Endodermal cell (in vitro differentiated cells): ENCODE measurements at regions not wholly inside any gene's neighbourhood (a gene's known extent, or its start where the extent isn't known, plus 50 kb on each side); places are given as distances from the start of the nearest gene placed in this dataset.

Experiments
- DNase-seq: peaks from one replicate; pipeline ENCODE4 v3.0.0-alpha.2; 2017
- H3K27ac ChIP-seq: 2 replicates; pipeline ENCODE4 v1.5.1; 2013; ENCODE audit warnings: mild to moderate bottlenecking, low read depth, low read length, moderate library complexity
- H3K27me3 ChIP-seq: 2 replicates; pipeline ENCODE4 v1.6.1; 2013; ENCODE audit warnings: mild to moderate bottlenecking, low read length, moderate library complexity; ENCODE audit not compliant: insufficient read depth, control insufficient read depth, poor library complexity, severe bottlenecking
- H3K36me3 ChIP-seq: 2 replicates; pipeline ENCODE4 v1.7.0; 2013; ENCODE audit warnings: mild to moderate bottlenecking, low read length, moderate library complexity; ENCODE audit not compliant: control insufficient read depth, insufficient read depth
- H3K4me1 ChIP-seq: one replicate; pipeline ENCODE4 v1.7.0; 2013; ENCODE audit warnings: low read length; ENCODE audit not compliant: control insufficient read depth, insufficient read depth
- H3K4me3 ChIP-seq: 2 replicates; pipeline ENCODE4 v1.5.1; 2013; ENCODE audit warnings: mild to moderate bottlenecking, low read length, moderate library complexity
- H3K9ac ChIP-seq: 2 replicates; pipeline ENCODE4 v1.6.1; 2013; ENCODE audit warnings: mild to moderate bottlenecking, low read length, moderate library complexity; ENCODE audit not compliant: poor library complexity, severe bottlenecking; ENCODE audit errors: extremely low read depth
- H3K9me3 ChIP-seq: 2 replicates; pipeline ENCODE4 v1.6.1; 2013; ENCODE audit warnings: mild to moderate bottlenecking, low read length, moderate library complexity; ENCODE audit not compliant: control insufficient read depth
- H3K27ac Mint-ChIP-seq: 2 replicates; pipeline ENCODE4 v1.8.0; 2020; ENCODE audit warnings: mixed read lengths
- H3K27me3 Mint-ChIP-seq: 2 replicates; pipeline ENCODE4 v1.8.0; 2021; ENCODE audit warnings: mild to moderate bottlenecking, mixed read lengths; ENCODE audit not compliant: insufficient read depth
- H3K36me3 Mint-ChIP-seq: 2 replicates; pipeline ENCODE4 v1.8.0; 2020; ENCODE audit warnings: low read depth, mixed read lengths
- H3K4me1 Mint-ChIP-seq: 2 replicates; pipeline ENCODE4 v1.8.0; 2020; ENCODE audit warnings: mixed read lengths
- H3K4me3 Mint-ChIP-seq: 2 replicates; pipeline ENCODE4 v1.8.0; 2020; ENCODE audit warnings: mild to moderate bottlenecking, moderate library complexity, mixed read lengths
- H3K9me3 Mint-ChIP-seq: 2 replicates; pipeline ENCODE4 v1.8.0; 2020; ENCODE audit warnings: mild to moderate bottlenecking, mixed read lengths
- CTCF ChIP-seq: fragments of 200-600 bp; sonication (generic); conservative IDR thresholded peaks from 2 replicates; pipeline ENCODE4 v1.5.0; 2021; ENCODE audit warnings: antibody characterized with exemption, mild to moderate bottlenecking
- WGBS, 2 experiments: methylation state at CpG; one replicate each; pipeline versions ENCODE4 v1.1.5 to v1.1.7; 2013; ENCODE audit warnings: missing lambda C conversion rate in 2 of 2, mixed read lengths in 1 of 2; ENCODE audit not compliant: insufficient coverage in 1 of 2, insufficient read length in 1 of 2; 5-methylcytosine and 5-hydroxymethylcytosine counted together

- Mint-ChIP-seq H3K27me3 (no peaks in the 10 kb centered on the region), H3K27ac (no peak overlapping the region), H3K4me1 (no peaks in the 10 kb centered on the region), H3K9me3 (peaks cover 7% of the 10 kb centered on the region), H3K36me3 (no peaks in the 10 kb centered on the region), H3K4me3 (no peak overlapping the region)
- DNase-seq, result no peak
- Histone ChIP-seq H3K4me1 (no peaks in the 10 kb centered on the region), H3K4me3 (no peak overlapping the region), H3K27me3 (no peaks in the 10 kb centered on the region), H3K27ac (no peak overlapping the region), H3K36me3 (no peaks in the 10 kb centered on the region), H3K9ac (no peak overlapping the region), H3K9me3 (no peaks in the 10 kb centered on the region)
- TF ChIP-seq CTCF, result no peak
- WGBS, 2 experiments, result 75 to 100% methylated on average over 1 of the region's 1 CpG
Observed at GRCh38 chr2:4144731-4145130, 441.4 kb downstream of the DCDC2C start.

DNA sequence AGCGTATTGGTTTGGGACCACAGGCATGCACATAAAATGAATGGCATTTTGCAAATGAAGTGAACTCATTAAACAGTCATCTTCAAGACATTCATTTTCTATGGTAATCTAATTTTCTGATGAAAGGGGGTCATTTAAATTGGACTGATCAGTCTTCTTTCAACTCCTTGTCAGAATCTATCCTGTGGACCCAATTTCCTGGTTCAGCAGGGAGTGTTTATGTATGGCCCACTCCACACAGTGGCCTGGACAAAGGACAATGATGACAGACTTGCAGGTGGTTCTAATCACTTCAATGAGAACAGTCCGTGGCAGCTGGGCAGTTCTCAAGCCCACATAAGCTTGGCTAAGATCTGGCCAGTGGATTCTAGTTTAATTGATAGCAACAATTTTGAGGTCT is 448.1 kb downstream of the DCDC2C start:
- Histone ChIP-seq H3K9ac (no peak overlapping the region), H3K4me3 (no peak overlapping the region), H3K4me1 (no peaks in the 10 kb centered on the region), H3K36me3 (no peaks in the 10 kb centered on the region), H3K27me3 (no peaks in the 10 kb centered on the region), H3K9me3 (no peaks in the 10 kb centered on the region), H3K27ac (no peak overlapping the region)
- no peak for TF ChIP-seq CTCF
- no peak overlapping the region for H3K4me3 Mint-ChIP-seq
- H3K27me3 Mint-ChIP-seq, result no peaks in the 10 kb centered on the region
- H3K27ac Mint-ChIP-seq, result no peak overlapping the region
- H3K4me1 Mint-ChIP-seq, result no peaks in the 10 kb centered on the region
- 77 to 80% methylated on average over 1 to 2 of the region's 2 CpGs for WGBS, 2 experiments
- DNase-seq, result no peak
- H3K36me3 Mint-ChIP-seq, result no peaks in the 10 kb centered on the region
- peaks cover 4% of the 10 kb centered on the region for H3K9me3 Mint-ChIP-seq

- no peak for TF ChIP-seq CTCF
- Histone ChIP-seq H3K36me3 (no peaks in the 10 kb centered on the region), H3K4me3 (no peak overlapping the region), H3K4me1 (no peaks in the 10 kb centered on the region), H3K9me3 (no peaks in the 10 kb centered on the region), H3K9ac (no peak overlapping the region), H3K27ac (no peak overlapping the region), H3K27me3 (no peaks in the 10 kb centered on the region)
- Mint-ChIP-seq H3K9me3 (peaks cover 9% of the 10 kb centered on the region), H3K36me3 (no peaks in the 10 kb centered on the region), H3K27ac (no peak overlapping the region), H3K4me3 (no peak overlapping the region), H3K4me1 (no peaks in the 10 kb centered on the region), H3K27me3 (no peaks in the 10 kb centered on the region)
- DNase-seq, result no peak
- 100% methylated on average over 1 of the region's 1 CpG; no CpG with 5 or more reads in 1 of the 2 experiments for WGBS, 2 experiments
Observed at GRCh38 chr2:4152051-4152450, 448.7 kb downstream of the DCDC2C start.
